ENCODE measurements at regions not wholly inside any gene's neighbourhood (a gene's known extent, or its start where the extent isn't known, plus 50 kb on each side); places are given as distances from the start of the nearest gene placed in this dataset.

DNA sequence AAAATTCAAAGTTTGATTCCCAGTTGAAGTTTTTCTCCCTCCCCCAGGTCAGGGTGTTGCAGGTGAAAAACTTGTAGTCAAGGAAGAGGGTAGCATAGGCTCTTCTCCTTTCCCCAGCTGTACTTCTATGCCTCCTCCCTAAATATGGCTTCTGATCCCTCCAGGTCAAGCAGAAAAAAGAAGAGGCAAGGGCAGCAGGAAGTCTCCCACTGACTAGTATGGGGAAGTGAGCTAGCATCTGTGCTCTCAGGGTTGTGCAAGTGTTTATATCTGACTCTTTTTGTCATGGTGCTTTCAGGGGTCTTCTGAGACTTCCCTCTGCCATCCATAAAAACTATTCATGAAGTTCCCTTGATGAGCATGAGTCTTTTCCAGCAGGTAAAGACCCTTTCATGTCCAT lies 76.0 kb downstream of the ATPSCKMT start:
- H3K4me3 ChIP-seq (ENCODE audit: low read length), result no peak overlapping the region
- no peak for DNase-seq (ENCODE audit: low read depth)
- TF ChIP-seq, protein P1, sequence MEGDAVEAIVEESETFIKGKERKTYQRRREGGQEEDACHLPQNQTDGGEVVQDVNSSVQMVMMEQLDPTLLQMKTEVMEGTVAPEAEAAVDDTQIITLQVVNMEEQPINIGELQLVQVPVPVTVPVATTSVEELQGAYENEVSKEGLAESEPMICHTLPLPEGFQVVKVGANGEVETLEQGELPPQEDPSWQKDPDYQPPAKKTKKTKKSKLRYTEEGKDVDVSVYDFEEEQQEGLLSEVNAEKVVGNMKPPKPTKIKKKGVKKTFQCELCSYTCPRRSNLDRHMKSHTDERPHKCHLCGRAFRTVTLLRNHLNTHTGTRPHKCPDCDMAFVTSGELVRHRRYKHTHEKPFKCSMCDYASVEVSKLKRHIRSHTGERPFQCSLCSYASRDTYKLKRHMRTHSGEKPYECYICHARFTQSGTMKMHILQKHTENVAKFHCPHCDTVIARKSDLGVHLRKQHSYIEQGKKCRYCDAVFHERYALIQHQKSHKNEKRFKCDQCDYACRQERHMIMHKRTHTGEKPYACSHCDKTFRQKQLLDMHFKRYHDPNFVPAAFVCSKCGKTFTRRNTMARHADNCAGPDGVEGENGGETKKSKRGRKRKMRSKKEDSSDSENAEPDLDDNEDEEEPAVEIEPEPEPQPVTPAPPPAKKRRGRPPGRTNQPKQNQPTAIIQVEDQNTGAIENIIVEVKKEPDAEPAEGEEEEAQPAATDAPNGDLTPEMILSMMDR (conservative IDR thresholded peaks at IDR 0.05; ENCODE audit: low read length), result no peak

DNA sequence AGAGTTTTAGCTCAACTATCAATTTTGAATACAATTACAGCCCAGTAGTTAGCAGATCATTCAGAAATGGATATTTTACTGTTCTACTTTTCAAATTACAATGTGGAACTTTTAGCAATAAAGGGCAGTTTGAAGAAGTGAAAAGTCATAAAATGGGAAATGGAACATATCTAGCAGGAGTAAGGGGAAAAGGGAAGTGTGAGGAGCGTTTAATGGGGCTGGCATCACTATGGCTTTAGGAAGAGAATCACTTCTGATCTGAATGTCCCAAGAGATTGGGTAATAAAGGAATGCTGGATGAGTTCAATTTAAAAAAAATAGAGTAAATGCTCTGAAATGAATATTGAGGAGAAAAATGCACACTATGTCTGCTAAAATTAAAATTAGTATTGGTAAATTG lies 77.4 kb downstream of the ATPSCKMT start:
- no peak overlapping the region for H3K4me3 ChIP-seq (ENCODE audit: low read length)
- TF ChIP-seq, protein P1 (conservative IDR thresholded peaks at IDR 0.05; ENCODE audit: low read length), result no peak
- DNase-seq (ENCODE audit: low read depth), result no peak

DNA sequence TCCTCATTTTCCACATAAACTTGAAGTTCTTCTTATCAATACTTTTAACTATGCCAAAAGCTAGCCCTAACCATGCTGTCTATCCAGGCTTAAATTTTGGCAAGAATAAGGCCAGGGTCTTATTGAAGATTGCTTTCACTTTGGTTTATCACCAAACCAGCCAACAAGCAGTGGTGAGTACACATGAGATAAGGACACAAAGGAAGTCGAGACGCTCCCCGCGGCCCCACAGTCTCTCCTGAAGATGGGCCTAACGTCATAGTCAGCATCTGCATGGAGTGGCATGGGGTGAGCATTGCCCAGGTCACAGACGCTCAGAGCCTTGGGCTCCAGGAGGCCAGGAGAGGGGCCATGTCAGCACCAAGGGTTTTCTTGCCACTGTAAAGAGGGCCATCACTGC lies 80.3 kb downstream of the ATPSCKMT start:
- DNase-seq (ENCODE audit: low read depth), result no peak
- TF ChIP-seq, protein P1 (conservative IDR thresholded peaks at IDR 0.05; ENCODE audit: low read length), result no peak

DNA sequence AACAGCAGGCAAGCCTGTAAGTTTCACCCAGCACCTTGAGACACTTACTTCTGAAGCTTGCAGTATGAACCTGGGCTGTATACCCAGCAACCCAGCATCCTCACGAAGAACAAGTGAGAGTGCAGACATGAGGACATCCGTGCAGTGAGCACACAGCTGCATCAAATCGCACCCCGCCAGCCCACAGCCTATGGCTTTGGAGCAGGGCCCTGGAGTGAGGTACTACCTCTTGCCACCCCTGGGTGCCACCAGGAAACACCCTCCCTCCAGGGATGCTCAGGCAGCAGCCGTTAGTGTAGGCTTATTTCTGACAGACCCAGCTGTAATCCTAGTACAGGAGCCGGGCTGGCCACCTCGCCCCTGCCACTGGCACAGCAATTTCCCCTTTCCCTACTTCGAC lies 81.4 kb downstream of the ATPSCKMT start:
- no peak overlapping the region for H3K4me3 ChIP-seq (ENCODE audit: low read length)
- TF ChIP-seq, protein P1 (conservative IDR thresholded peaks at IDR 0.05; ENCODE audit: low read length), result no peak
- DNase-seq (ENCODE audit: low read depth), result no peak

More for the DNA sequence above, 80.3 kb downstream of the ATPSCKMT start:
- H3K4me3 ChIP-seq (ENCODE audit: low read length), result no peak overlapping the region

DNA sequence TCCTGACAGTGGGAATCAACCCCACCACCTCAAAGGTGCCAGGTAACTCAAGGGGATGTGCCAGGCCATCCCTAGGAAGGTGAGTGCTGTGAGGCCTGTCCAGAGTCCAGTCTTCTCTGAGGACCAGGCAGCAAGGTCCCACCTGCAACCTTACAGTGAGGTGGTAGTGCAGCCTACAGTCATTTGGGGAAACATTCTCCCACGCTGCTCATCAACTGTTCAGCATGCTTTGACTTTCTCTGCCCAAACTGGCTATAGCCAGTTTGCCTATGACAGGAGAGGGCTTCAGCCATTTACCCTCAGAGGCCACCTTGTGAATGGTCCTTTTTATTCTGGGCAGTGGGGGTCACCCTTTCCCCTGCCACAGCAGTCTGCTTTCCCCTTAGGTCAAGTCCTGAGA lies 81.9 kb downstream of the ATPSCKMT start:
- TF ChIP-seq, protein P1 (conservative IDR thresholded peaks at IDR 0.05; ENCODE audit: low read length), result no peak
- DNase-seq (ENCODE audit: low read depth), result no peak
- H3K4me3 ChIP-seq (ENCODE audit: low read length), result no peak overlapping the region

DNA sequence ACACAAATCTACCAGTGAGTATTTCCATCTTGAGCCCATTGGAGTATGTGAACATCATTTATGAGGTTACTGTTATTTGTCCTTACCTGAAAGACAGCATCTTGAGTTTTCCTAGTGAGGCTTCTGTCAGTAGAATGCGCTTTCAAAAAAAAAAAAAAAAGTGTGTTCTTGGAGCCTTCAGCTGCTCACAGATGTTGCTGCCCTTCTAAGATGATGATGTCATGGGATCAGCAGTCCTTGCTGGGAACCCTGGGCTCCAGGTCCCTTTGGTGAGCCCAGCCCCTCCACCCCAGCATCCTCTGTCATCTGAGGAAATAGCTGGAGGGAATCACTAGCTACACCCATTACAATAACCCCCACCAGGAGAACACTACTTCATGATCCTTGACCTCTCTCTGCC lies 83.3 kb downstream of the ATPSCKMT start:
- no peak for DNase-seq (ENCODE audit: low read depth)
- H3K4me3 ChIP-seq (ENCODE audit: low read length), result no peak overlapping the region
- TF ChIP-seq, protein P1 (conservative IDR thresholded peaks at IDR 0.05; ENCODE audit: low read length), result no peak

DNA sequence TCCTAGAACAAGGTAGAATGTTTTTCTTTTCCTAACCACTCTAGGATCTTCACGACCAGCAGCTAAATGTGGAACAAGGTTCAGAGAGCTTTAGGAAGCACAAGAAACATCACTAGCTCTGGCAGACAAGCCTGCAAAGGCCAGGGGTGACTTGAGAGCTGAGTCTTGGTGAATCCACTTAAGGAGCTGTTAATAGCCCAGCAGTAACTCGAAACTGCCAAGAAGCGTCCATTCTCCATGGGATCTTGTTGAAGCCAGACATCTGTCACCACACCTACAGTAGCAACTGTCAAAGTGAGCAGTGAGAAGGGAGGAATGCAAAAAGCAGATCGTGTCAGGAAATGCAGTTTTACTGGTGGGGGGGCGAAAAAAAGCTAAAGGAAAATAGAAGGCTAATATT lies 87.2 kb downstream of the ATPSCKMT start:
- TF ChIP-seq, protein P1 (conservative IDR thresholded peaks at IDR 0.05; ENCODE audit: low read length), result no peak
- no peak overlapping the region for H3K4me3 ChIP-seq (ENCODE audit: low read length)
- no peak for DNase-seq (ENCODE audit: low read depth)

All from AG10803 (cell line).